ENCODE measurements at regions not wholly inside any gene's neighbourhood (a gene's known extent, or its start where the extent isn't known, plus 50 kb on each side); places are given as distances from the start of the nearest gene placed in this dataset.

DNA sequence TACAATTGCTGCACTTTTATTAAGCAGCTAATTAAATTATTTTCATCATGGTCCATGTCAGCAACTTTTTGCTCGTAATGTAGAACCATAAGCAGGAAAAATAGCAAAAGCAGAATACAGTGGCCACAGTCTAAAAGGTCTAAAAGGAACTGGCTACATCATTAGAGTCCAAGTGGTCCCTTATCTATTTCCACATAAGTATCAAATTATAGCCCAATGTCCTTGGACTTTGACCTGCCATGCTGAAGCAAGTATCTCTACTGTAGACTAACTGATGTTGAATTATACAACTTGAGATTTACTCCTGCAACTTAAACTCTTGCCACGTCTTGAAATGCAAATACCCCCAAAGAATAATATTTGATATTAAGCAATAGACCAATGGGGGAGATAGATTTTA lies 68.8 kb downstream of the OXGR1 start:
- no peak for TF ChIP-seq GATA3 (IDR thresholded peaks at IDR 0.05; ENCODE audit: low read depth, low read length)
- TF ChIP-seq GATA2 (IDR thresholded peaks at IDR 0.05; ENCODE audit: low read depth, low read length): no peak

Data from SH-SY5Y (cell line).